GM12891 (cell line): ENCODE measurements at regions not wholly inside any gene's neighbourhood (a gene's known extent, or its start where the extent isn't known, plus 50 kb on each side); places are given as distances from the start of the nearest gene placed in this dataset.

Experiments
- POLR2A ChIP-seq: IDR thresholded peaks from 2 replicates; pipeline ENCODE4 v1.6.1; 2011; ENCODE audit warnings: low read depth, low read length, control low read depth
- POLR2AphosphoS5 ChIP-seq: IDR thresholded peaks from 2 replicates; pipeline ENCODE4 v1.6.1; 2011; ENCODE audit warnings: low read depth, low read length, control low read depth
- SPI1 ChIP-seq: IDR thresholded peaks from 2 replicates; pipeline ENCODE4 v1.6.1; 2011; ENCODE audit warnings: low read depth, low read length, control low read depth
- TAF1 ChIP-seq: IDR thresholded peaks from 2 replicates; pipeline ENCODE4 v1.6.1; 2011; ENCODE audit warnings: low read depth, low read length, control low read depth

DNA sequence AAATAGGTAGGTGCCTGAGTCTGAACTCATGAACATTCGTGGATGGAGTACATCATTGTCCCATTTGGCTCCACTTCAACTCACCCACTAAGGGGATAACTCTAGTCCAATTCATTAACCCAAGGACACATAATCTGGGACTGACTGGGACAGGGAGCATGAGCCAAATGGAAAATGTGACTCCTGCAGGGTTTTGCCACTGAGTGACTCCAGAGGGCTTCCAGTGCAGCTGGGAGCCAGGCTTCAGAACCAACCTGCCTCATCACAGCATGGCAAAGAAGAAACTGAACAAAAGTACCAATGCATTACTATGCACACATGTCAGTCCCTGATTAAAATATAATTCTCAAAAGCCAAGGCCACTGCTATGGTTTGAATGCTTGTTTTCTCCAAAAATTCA, 159.7 kb upstream of the SNX2 start:
- TF ChIP-seq POLR2A = no peak
- no peak for TF ChIP-seq TAF1
- TF ChIP-seq POLR2AphosphoS5 = no peak
- TF ChIP-seq SPI1 = no peak
